ENCODE measurements at regions not wholly inside any gene's neighbourhood (a gene's known extent, or its start where the extent isn't known, plus 50 kb on each side); places are given as distances from the start of the nearest gene placed in this dataset.

- TF ChIP-seq CTCF (conservative IDR thresholded peaks at IDR 0.05 in 1 of 2, IDR thresholded peaks at IDR 0.05 in 1 of 2; ENCODE audit: low read depth in 1 of 2, low read length in 2 of 2): no peak
- TF ChIP-seq EZH2 (IDR thresholded peaks at IDR 0.05; ENCODE audit: low read length, missing control alignments): no peak
Observed at GRCh38 chr10:93224005-93224779, 150.5 kb downstream of the CYP26A1 start.
